OCI-M1 (cell line): ENCODE measurements at regions not wholly inside any gene's neighbourhood (a gene's known extent, or its start where the extent isn't known, plus 50 kb on each side); places are given as distances from the start of the nearest gene placed in this dataset.

Source experiments
- DNase-seq: peaks from one replicate; lab custom pipeline; 2025; lab: John Stamatoyannopoulos, UW

GRCh38 chr16:26877421-26877820, 189.3 kb upstream of the C16orf82 start:
- no peak for DNase-seq

GRCh38 chr16:26885674-26886073, 181.1 kb upstream of the C16orf82 start:
- DNase-seq, result no peak

- no peak for DNase-seq
Measured at GRCh38 chr16:26889740-26890139, 177.0 kb upstream of the C16orf82 start.

- DNase-seq, result no peak
Measured at GRCh38 chr16:26898200-26898599, 168.5 kb upstream of the C16orf82 start.

GRCh38 chr16:26901196-26901861, 165.4 kb upstream of the C16orf82 start:
- no peak for DNase-seq

GRCh38 chr16:26901983-26902382, 164.7 kb upstream of the C16orf82 start:
- DNase-seq, result no peak

- DNase-seq, result no peak
Measured at GRCh38 chr16:26905336-26905735, 161.4 kb upstream of the C16orf82 start.

- DNase-seq, result no peak
Measured at GRCh38 chr16:26909623-26910022, 157.1 kb upstream of the C16orf82 start.

- DNase-seq, result no peak
Measured at GRCh38 chr16:26911436-26911835, 155.3 kb upstream of the C16orf82 start.

GRCh38 chr16:26913851-26914250, 152.9 kb upstream of the C16orf82 start:
- no peak for DNase-seq

GRCh38 chr16:26930786-26931581, 135.7 kb upstream of the C16orf82 start:
- DNase-seq, result no peak

- no peak for DNase-seq
Measured at GRCh38 chr16:26950636-26951035, 116.1 kb upstream of the C16orf82 start.

GRCh38 chr16:26951950-26952349, 114.8 kb upstream of the C16orf82 start:
- DNase-seq, result no peak

- no peak for DNase-seq
Measured at GRCh38 chr16:26952411-26952810, 114.3 kb upstream of the C16orf82 start.

- no peak for DNase-seq
Measured at GRCh38 chr16:26957283-26957859, 109.4 kb upstream of the C16orf82 start.

GRCh38 chr16:26959416-26960009, 107.2 kb upstream of the C16orf82 start:
- no peak for DNase-seq

GRCh38 chr16:26961459-26961858, 105.3 kb upstream of the C16orf82 start:
- DNase-seq, result no peak

- peak; percentile 29 for DNase-seq
Measured at GRCh38 chr16:26963109-26963508, 103.6 kb upstream of the C16orf82 start.

- DNase-seq, result no peak
Measured at GRCh38 chr16:26969589-26970231, 97.0 kb upstream of the C16orf82 start.

- DNase-seq, result no peak
Measured at GRCh38 chr16:26970292-26970691, 96.4 kb upstream of the C16orf82 start.

- no peak for DNase-seq
Measured at GRCh38 chr16:26976873-26977272, 89.9 kb upstream of the C16orf82 start.

- no peak for DNase-seq
Measured at GRCh38 chr16:26981266-26981938, 85.3 kb upstream of the C16orf82 start.
